ENCODE measurements at regions not wholly inside any gene's neighbourhood (a gene's known extent, or its start where the extent isn't known, plus 50 kb on each side); places are given as distances from the start of the nearest gene placed in this dataset.

GRCh38 chr12:91377436-91377835 lies 194.8 kb upstream of the DCN start:
- no peak for DNase-seq

- DNase-seq = no peak
These were observed 190.5 kb upstream of the DCN start for GRCh38 chr12:91373086-91373485.

GRCh38 chr12:91370086-91370868 lies 187.7 kb upstream of the DCN start:
- no peak for DNase-seq

- DNase-seq = no peak
These were observed 186.0 kb upstream of the DCN start for GRCh38 chr12:91368613-91369012.

GRCh38 chr12:91367234-91367849 lies 184.7 kb upstream of the DCN start:
- DNase-seq = no peak

- DNase-seq = no peak
These were observed 182.0 kb upstream of the DCN start for GRCh38 chr12:91364471-91365184.

GRCh38 chr12:91361864-91362263 lies 179.2 kb upstream of the DCN start:
- no peak for DNase-seq

- no peak for DNase-seq
These were observed 174.8 kb upstream of the DCN start for GRCh38 chr12:91357381-91357780.

GRCh38 chr12:91356405-91356804 lies 173.8 kb upstream of the DCN start:
- no peak for DNase-seq

- peak; percentile 5 for DNase-seq
These were observed 172.8 kb upstream of the DCN start for GRCh38 chr12:91355150-91356006.

GRCh38 chr12:91353266-91353665 lies 170.6 kb upstream of the DCN start:
- DNase-seq = no peak

- DNase-seq = no peak
These were observed 166.9 kb upstream of the DCN start for GRCh38 chr12:91349476-91349875.

- no peak for DNase-seq
These were observed 165.0 kb upstream of the DCN start for GRCh38 chr12:91347481-91348214.

GRCh38 chr12:91346827-91347226 lies 164.2 kb upstream of the DCN start:
- DNase-seq = no peak

- no peak for DNase-seq
These were observed 161.8 kb upstream of the DCN start for GRCh38 chr12:91344408-91344807.

- DNase-seq = no peak
These were observed 160.4 kb upstream of the DCN start for GRCh38 chr12:91343010-91343409.

GRCh38 chr12:91339106-91339505 lies 156.5 kb upstream of the DCN start:
- DNase-seq = no peak

- DNase-seq = no peak
These were observed 153.1 kb upstream of the DCN start for GRCh38 chr12:91335699-91336098.

GRCh38 chr12:91333966-91334365 lies 151.3 kb upstream of the DCN start:
- no peak for DNase-seq

GRCh38 chr12:91332302-91332701 lies 149.7 kb upstream of the DCN start:
- DNase-seq = no peak

- DNase-seq = no peak
These were observed 148.8 kb upstream of the DCN start for GRCh38 chr12:91331371-91331770.

GRCh38 chr12:91328451-91328850 lies 145.8 kb upstream of the DCN start:
- no peak for DNase-seq
